Stimulated activated CD4-positive, alpha-beta T cell treated with anti-CD3 and anti-CD28 coated beads, Interleukin-2, amount 100 ng/mL, for 24 hours (primary cell): ENCODE measurements at regions not wholly inside any gene's neighbourhood (a gene's known extent, or its start where the extent isn't known, plus 50 kb on each side); places are given as distances from the start of the nearest gene placed in this dataset.
"Not testable (repeated sequence)": the region's sequence is repeated elsewhere in the genome, so short reads cannot be mapped to it uniquely, and the experiment has no call there.

Experiments used
- DNase-seq, 2 donors: peaks; one replicate each; pipeline ENCODE4 v3.0.0-alpha.2; 2020

DNA sequence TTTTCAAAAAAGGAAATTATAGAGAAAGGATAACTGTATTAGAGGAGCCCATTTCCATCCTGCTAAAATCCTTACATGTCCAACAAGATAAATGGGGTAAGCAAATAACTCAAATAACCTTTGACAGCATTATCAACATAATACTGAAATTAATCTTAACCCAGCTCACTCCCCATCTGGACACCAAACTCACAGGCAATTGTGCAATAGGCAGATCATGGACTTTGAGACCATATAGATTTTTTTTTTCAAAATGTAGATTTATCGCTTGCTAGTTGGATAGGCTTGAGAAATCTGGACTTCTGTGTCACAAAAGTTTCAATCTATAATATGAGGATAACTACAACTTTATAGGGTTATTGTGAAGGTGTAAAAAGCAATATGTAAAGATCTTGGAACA, 134.4 kb upstream of the ASCC3 start:
- DNase-seq = no peak

DNA sequence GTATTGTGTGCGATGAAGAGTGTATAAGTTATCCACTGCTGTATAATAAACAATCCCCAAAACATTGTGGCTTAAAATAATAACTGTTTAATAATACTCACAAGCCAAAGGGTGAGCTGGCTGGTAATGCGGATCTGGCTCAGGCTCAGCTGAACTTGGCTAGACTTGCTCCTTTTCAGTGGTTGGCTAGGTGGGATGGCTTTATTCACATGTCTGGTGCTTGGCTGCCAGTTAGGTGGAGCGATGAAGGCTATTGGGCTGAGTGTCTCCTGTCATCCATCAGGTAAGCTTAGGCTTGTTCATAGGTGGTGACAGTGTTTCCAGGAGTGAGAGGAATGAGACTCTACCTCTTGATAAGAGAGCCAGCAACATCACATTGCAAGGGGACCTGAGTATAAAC, 135.0 kb upstream of the ASCC3 start:
- no peak for DNase-seq

DNA sequence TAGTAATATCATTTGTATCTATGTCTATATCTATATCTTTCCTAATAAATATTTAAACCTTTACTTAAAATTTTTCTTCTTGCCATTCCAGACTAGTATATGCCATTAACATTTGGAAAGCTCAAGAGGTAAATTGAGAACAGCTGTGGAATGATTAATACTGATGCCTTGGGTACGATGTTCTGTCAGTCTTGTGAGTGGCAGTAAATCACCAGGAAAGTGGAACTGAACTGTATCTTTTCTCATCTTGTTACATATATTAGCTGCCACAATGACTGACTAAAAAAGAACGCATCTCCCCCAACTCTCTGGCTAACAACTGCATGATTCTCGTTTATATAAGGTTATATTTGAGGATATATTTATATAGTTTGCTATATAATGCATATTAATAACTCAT, 137.0 kb upstream of the ASCC3 start:
- no peak for DNase-seq

DNA sequence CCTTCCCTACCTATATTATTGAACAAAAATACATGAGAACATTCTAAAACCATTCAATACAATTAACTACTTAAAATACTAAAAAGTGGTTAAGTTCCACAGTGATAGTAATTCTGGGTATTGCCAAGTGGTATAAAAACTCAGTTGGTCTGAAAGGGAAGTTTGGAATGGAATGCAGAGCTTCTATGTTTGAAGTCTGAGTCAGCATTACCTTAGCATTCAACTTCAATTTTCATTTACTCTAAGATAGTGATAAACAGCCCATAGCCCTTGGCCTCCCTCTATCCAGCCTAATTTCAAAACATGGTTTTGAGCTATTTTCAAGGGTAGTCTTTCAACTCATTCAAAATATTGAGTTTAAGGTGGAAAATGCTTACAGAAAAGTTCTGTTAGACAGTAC, 140.4 kb upstream of the ASCC3 start:
- no peak for DNase-seq

DNA sequence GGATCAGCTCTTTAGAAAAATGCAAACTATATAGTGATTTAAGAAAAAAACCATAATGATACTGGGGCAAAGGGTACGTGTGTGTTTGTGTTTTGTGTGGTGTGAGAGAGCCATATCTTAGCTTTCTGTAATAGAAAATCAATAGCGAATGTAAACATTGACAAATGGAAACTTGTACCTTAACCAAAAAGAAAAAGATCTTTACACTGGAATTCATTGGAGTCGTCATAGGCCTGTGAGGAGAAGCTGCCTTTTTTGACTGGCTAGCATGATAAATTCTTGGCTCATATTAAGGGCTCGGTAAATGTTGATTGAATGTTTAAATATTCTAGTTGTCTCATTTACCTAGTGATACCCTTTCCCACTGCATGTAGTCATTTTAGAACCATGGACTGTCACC, 161.8 kb upstream of the ASCC3 start:
- no peak for DNase-seq

DNA sequence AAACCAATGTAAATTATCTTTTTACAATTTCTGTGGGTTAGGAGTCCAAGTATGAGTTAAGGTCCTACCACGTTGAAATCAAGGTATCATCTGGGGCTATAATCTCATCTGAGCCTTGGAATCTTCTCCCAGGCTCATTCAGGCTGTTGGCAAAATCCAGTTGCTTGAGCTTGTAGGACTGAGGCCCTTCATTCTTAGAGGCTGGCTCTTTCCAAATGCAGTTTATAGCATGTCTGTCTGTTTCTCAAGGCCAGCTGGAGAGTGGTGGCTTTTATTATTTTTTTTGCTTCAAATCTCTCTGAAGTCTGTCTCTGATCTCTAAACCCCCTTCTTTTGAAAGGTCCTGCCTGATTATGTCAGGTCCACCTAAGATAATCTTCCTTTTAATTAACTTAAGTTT, 177.2 kb upstream of the ASCC3 start:
- no peak for DNase-seq

DNA sequence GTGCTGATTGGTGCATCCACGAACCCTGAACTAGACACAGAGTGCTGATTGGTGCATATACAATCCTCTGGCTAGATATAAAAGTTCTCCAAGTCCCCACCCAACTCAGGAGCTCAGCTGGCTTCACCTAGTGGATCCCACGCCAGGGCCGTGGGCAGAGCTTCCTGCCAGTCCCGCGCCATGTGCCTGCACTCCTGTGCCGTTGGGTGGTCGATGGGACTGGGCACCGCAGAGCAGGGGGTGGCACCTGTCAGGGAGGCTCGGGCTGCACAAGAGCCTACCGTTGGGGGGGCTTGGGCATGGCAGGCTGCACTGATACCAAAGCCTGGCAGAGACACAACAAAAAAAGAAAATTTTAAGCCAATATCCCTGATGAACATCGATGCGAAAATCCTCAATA, 185.4 kb upstream of the ASCC3 start:
- no peak for DNase-seq

DNA sequence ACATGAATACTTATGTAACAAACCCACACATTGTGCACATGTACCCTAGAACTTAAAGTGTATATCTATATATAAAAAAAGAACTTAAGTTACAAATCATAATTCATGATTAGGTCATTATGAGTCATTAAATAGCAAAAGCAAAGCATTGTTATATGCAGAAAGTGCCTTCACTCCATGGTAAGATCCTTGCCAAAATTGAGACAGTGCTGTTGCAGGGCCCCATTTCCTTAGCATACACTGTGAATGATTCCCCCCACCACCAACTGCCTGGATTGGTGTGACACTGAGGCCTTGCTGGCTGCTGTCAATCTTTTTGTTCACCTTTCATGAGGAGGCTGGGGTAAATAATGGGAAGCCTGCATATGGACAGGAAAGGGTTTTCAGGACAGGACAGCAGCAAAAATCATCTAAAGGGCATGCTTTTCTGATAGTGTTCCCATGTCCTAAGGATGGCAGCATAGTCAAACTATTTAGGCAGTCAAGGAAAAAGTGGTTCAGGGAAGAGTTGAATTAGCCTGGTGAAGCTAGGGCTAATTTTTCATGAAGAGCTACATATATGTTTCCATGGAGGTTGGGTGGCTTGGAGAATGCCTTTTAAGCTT, 188.2 kb upstream of the ASCC3 start:
- DNase-seq = no peak

DNA sequence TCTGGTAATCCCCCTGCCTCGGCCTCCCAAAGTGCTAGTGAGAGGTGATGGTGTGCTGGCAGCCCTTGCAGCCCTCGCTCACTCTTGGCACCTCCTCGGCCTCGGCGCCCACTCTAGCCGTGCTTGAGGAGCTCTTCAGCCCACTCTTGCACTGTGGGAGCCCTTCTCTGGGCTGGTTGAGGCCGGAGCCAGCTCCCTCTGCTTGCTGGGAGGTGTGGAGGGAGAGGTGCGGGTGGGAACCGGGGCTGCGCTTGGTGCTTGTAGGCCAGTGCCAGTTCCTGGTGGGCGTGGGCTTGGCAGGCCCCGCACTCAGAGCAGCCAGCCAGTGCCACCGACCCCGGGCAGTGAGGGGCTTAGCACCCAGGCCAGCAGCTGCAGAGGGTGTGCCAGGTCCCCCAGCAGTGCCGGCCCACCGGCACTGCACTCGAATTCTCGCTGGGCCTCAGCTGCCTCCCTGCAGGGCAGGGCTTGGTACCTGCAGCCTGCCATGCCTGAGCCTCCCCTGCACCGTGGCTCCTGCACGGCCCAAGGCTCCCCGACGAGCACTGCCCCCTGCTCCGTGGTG, 189.0 kb upstream of the ASCC3 start:
- no peak for DNase-seq

DNA sequence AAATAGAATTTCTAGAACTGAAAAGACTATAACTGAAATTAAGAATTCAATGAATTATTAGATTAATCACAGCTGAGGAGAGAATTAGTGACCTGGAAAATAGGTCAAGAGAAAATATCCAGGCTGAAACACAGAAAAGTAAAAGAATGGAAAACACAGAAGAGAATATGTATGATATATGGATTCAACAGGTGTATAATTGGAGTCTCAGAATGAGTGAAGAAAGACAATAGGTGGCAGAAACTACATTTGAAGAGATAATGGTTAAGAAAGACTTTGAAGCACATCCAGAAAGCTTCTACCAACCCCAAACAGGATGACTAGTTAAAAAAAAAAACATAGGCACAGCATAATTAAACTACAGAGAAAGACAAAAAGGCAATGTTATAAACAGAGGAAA, 196.2 kb upstream of the ASCC3 start:
- DNase-seq = no peak

DNA sequence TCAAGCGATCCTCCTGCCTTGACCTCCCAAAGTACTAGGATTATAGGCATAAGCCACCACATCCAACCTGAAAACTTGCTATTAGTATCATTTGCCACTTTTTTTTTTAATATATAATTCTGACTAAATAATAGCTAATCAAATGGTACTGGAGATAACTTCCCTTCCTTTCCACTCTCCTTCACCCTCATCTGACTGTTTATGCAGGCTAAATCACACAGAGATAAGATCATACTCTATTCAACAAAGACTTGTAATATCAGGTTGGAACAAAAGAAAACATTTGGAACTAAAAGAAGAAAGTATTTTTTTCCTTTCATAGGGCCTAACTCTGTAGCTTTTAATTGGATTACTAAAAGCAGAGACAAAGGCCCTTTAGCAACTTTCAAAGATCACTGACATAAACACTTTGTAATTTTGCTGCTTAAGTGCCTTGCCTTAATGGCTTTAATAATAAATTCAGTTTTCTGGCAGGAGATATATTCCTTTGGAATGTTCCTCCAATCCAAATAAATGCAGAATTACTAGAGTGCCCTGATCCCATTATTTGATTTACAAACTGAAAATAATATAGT, 198.7 kb upstream of the ASCC3 start:
- DNase-seq = no peak

DNA sequence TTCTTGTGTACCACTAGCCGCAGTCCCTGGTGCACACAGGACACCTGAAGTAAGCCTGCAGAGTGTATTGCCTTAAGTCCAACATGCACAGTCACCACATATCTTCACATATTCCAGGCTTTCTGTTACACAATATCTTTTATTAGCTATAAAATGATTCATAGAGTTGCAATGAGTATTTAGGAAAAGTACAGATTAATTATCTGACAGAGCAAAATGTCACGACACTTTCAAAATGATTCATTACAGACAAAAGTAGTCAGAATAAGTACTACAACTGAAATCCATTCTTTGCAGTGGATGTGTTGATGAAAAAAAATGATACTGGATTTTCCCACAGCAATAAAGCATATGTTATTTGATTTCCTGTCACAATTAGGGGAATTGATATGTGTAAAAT, 199.5 kb upstream of the ASCC3 start:
- DNase-seq = no peak

DNA sequence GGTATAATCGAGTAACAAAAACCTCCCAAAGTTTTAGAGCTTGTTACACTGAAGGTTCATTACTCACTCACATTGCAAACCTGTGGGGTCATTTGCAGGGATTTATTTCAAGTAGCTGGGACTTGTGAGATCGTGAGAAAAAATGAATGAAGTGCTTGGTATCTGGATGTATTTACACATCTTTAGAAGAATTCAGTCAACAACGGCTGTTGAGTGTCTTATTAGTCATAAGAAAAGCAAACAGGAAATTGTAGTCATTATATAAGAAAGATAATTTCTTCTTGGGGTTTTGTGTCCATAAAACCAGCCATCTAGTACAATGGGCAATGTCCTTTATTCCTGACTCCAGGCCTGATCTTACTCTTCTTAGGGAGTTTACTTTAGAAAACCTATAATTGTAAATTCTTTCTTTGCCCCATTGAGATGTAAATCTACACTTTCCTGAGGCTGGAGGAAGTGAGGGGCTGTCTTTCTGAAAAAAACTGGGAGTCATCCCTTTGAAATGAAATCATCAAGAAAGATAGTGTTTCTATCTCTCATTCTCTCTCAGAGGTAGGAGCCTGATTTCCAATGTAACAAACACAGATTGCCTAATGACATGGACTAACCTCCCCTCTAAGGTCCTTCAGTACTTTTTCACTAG, 202.5 kb upstream of the ASCC3 start:
- no peak for DNase-seq

DNA sequence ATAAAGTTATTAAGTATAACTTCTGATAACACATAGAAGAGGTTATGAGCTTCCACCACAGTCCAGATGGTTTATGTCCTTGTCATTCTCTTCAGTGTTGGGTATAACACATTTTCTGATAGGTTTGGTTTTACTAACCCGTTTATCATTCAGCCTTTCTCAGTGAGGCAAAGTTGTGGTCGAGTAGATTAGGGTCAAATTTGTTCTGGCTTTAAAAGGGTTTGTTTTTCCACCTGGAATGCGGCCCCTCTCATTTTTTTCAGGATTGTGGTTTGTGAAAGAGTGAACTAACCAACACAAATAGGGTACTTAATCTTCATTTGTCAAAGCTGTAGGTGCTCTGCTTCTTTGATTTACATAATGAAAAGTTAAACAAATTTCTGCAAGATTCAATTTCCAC, 204.2 kb upstream of the ASCC3 start:
- DNase-seq = no peak

DNA sequence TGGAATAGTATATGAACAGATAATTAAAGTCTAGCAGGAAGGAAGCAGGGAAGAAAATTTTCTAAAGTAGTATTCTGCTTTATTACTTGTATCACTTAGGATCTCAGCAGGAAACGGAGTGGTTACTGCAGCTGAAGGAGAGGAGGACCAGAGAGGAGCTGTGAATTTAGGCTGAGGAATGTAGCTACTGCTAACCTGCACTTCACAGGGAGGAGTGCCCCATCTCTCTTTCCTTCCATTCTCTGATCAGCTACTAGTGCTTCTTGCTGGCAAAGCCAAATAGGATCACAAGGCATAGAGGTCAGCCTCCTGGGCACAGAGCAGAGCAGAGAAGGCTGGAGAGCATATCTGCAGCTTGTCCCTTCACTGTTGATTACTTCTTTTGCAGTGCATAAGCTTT, 205.3 kb upstream of the ASCC3 start:
- no peak for DNase-seq

DNA sequence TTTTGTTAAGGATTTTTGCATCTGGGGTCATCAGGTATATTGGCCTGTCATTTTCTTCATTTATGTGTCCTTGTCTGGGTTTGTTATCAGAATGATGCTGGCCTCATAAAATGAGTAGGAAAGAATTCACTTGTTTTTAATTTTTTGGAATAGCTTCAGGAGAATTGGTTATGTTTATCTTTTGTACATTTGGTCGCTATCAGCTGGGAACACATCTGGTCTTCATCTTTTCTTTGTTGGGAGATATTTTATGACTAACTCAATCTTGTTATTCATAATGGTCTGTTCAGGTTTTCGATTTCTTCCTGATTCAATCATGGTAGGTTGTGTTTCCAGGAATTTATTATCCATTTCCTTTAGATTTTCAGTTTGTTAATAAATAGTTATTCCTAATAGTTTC, 207.5 kb upstream of the ASCC3 start:
- DNase-seq = no peak

DNA sequence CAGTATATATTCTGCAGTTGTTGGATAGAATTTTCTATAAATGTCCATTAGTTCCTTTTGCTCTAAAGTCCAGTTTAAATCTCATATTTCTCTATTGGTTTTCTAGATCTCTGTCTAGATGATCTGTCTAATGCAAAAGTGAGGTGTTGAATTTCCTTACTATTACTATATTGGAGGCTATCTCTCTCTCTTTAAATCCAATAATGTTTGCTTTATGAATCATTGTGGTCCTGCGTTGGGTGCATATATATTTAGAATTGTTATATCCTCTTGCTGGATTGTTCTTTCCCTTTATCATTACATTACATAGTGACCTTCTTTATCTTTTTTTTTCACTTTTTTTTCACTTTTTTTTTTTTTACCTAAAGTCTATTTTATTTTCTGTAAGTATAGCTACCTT, 208.5 kb upstream of the ASCC3 start:
- no peak for DNase-seq

DNA sequence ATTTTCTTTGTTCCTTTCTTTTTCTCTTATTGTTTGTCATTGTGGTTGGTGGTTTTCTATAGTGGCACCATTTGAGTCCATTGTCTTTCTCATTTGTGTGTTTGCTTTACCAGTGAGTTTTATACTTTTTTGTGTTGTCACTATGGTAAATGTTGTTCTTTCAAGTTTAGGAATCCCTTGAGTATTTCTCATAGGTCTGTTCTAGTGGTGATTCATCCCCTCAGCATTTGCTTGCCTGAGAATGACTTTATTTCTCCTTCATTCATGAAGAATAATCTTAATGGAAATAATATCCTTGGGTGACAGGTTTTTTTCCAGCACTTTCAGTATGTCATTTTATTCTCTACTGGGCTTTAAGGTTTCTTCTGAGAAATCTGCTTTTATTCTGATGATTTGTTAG, 209.2 kb upstream of the ASCC3 start:
- no peak for DNase-seq

DNA sequence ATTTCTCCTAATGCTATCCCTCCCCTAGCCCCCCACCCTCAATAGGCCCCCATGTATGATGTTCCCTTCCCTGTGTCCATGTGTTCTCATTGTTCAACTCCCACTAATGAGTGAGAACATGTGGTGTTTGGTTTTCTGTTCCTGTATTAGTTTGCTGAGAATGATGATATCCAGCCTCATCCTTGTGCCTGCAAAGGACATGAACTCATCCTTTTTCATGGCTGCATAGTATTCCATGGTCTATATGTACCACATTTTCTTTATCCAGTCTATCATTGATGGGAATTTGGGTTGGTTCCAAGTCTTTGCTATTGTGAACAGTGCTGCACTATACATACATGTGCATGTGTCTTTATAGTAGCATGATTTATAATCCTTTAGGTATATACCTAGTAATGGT, 217.5 kb upstream of the ASCC3 start:
- not testable (repeated sequence) for DNase-seq

DNA sequence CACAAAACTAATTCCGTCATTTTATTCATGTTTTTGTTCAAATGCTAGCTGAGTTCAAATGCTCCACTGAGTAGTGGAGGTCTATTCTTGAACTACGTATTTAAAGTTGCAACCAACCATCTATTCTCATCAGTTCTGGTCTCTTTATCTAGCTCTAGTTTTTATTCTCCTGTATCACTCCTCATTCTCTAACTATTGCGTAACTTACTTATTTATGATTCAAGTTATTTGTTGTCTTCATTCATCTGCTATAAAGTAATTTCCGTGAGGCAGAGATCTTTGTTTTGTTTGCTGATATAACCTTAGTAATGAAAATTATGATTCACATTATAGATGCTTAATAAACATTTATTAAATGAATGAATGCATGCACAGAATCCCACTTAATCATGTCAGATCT, 221.6 kb upstream of the ASCC3 start:
- no peak for DNase-seq

DNA sequence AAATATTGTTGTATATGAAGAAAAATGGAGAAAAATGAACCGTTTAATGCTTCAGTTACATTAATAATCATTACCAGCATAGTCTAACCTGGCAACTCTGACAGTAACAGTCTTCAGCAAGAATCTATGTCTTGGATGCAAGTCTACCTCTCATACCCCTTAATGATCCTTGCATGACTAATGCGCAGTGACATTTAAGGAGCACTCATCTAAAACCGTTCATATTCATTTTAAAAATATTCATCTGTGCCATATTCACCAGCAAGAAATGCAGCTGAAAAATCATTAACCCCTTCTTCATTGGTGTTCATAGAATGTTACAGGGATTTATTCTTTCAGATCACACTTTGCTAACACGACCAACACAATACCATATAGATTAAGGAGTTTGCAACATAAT, 227.2 kb upstream of the ASCC3 start:
- no peak for DNase-seq

DNA sequence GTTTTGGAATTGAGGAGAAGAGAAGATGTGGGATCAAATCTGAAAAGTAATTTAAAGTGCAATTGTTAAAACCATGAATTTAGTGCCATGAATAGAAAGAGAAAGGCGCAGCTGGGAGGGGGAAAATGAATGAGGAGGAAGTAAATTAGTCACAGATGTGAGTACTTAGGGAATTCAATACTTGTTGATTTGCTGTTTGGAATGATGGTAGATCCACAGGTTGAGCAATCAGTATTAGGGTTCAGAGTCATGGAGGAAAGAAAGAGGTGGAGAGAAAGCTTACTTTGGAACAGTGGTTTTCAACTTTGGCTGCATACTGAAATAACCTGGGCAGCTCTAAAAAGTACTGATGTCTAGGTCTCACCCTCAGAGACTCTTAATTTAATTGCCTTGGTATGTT, 229.7 kb upstream of the ASCC3 start:
- no peak for DNase-seq

DNA sequence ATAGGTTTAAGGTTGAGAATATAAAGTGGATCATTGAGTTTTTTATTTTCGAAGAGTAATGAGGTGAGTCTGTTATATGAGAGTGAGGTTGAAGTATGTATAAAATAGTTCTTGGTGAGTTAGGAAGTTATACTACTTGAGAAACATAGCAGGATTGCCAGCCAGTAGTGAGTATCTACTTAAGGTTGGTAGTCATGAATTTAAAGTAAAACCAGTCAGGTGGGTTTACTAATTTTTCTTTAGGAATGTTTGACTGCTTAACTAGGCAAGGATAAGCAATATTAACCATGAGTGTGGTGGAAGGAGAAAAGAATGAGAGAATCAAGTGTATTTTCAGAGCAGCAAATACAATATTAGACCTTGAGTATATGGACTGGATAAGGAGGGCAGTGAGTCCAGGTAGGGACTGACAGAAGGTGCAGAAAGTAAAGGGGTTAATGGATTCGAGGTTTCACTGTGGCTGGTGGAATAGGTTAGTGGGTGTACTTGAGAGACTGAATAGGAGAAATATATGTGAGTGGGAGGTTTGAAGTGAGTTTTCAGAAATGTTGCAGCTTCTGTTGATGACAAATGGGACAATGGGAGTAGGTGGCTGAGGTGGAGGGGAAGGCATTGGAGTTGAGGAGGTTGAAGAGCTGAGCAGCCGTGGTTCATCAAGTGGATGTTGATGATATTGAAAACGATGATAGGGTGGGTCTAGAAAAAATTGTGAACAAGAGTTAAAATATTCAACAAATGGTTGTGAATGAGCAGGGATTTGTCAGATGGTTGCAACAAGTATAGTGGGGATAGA, 232.5 kb upstream of the ASCC3 start:
- DNase-seq = no peak

DNA sequence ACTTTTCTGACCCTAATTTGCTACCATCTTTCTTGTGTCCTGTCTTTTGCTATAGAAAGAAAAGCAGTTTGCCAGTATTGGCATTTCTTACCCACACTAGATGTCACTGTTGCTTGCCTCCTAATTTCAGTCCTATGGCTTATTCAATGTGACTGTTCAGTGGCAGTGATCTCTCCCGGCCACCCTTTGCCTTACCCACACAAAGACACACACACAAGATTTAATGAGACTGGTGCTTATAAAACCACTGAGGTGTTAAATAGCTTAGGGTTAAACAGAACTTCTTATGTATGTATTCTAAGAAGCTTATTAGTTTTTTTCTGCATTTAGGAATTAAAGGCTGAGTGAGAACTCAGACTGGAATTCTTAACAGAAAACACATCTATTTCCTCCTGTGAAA, 233.6 kb upstream of the ASCC3 start:
- DNase-seq = no peak
